Stimulated activated naive CD8-positive, alpha-beta T cell treated with anti-CD3 and anti-CD28 coated beads, Interleukin-15, Interleukin-2, amounts not matched to agents 100 U/mL and 50 U/mL, for 24 hours (primary cell): ENCODE measurements at regions not wholly inside any gene's neighbourhood (a gene's known extent, or its start where the extent isn't known, plus 50 kb on each side); places are given as distances from the start of the nearest gene placed in this dataset.

Source experiments
- ATAC-seq: fragments of 150-1000 bp; cut with Tn5 transposase; one replicate; pipeline ENCODE4 v1.10.0; 2021
- DNase-seq: peaks from one replicate; pipeline ENCODE4 v3.0.0; 2021

DNA sequence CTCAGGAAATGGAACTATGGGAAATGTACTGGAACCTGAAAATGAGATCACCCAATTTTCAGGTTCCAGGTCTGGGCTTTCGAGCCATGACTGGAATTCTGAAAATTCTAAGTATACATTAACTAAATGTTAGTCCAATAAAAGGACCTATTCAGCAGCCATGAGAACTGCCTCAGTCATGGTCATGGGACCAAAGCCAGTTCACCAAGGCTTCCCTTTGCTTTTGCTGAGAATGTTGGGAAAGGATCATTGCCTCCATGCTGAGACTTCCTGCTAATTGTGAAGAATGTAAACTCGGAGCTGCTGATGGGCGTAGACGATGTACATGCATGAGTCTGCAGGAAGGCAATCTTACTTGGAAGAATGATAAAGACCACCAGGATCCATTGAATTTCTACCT lies 624.4 kb upstream of the SOX11 start:
- no peak for DNase-seq
- ATAC-seq = no peak

DNA sequence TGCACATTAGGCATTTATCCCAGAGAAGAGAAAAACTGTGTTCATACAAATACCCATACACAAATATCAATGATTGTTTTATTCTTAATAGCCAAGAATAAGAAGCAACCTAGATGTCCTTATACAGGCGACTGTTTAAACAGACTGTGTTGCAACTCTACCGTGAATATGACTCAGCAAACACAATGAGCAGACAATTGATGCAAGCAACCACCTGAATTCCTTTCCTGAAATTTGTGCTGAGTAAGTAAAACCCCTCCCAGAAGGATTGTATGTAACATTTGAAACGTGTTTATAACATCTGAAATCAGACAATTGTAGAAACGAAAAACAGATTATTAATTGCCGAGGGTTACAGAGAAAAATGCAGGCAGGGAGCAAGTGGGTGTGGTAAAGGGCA lies 621.9 kb upstream of the SOX11 start:
- no peak for ATAC-seq
- no peak for DNase-seq

- no peak for DNase-seq
- no peak for ATAC-seq
Measured at GRCh38 chr2:5074733-5075132, 617.5 kb upstream of the SOX11 start.

DNA sequence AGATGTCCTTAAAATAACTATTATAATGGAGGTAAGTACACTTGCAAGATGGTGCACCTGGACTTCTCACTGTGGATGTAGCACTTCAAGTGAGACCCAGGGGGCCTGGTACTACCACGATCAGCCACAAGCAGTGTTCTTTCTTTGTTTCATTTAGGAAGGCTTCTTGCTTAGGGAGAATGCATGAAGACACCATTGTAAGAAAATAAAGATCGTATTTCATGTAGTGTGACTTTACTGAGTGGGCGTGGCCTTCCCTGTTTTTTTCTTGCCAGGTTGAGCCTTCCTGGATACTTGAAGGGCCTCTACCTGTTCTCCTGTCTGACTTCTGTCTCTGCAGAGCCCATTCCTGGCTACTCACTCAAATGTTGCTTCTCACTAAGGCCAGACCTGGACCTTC lies 615.6 kb upstream of the SOX11 start:
- ATAC-seq (no peak), DNase-seq (no peak)

- DNase-seq (no peak), ATAC-seq (no peak)
Measured at GRCh38 chr2:5077479-5078089, 614.6 kb upstream of the SOX11 start.

DNA sequence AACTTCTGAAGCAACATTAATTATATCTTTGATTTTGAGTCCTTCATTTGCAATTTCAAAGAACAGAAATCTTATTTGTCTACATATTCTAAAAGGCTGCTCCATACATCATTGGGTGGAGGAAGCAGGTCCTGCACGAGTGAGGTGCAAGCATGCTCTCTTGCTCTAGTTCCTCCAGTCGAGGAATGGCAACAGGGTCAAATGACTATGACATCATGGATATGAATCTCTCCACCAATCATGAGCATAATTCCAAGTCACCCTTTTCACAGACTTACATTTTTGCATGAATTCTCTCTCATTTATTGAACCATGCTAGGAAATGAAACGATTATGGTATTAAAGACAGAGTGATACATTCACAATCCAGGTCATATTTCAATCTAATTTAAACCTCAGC lies 608.8 kb upstream of the SOX11 start:
- no peak for DNase-seq
- ATAC-seq = no peak

DNA sequence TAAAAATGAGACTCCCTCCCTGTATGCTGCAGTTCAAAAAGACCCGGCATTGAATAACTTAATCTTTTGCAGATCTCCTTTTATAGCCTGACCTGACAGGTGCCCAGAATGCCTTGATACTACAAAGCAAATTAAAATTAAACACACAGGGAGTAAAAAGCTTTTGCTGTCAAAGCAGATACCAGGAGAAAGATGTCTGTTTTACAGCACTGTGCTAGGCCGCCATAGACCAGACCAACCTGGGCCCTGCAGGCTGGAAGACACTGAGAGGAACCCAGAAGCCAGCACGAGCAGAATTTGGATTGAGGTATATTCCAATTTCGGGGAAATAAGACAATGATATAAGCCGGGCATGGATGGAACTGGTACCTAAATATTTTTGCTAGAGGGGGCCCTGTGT lies 602.8 kb upstream of the SOX11 start:
- DNase-seq (no peak), ATAC-seq (no peak)

DNA sequence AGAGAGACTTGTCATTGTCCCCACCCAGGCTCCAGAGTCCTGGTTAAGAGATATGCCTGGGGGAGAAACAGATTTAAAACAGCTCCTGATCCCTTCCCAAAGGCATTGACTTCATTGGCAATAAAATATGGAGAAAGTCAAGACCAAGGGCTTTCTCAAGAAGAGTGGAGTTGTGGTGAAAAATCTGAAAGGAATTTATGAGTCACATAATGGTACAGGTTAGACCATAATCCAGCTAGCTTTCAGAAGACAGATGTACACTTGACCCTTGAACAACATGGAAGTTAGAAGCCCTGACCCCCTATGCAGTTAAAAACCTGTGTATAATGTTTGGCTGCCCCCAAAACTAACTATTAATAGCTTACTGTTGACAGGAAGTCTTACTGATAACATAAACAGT lies 599.1 kb upstream of the SOX11 start:
- ATAC-seq (no peak), DNase-seq (no peak)

DNA sequence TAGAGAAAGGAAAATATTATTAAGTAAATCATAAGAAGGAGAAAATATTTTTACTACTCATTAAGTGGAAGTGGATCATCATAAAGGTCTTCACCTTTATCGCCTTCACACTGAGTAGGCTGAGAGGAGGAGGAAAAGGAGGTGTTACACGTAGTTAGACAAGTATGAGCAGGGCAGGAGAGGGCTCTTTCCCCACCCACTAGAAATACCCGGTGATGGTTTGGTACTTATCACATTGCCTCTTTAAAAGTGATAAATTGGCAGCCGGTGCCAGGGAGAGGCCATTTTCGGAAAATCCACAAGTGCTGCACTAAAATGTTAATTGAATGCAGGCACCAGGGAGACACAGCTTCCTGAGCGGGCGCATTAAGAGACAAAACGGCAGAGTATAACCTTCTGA lies 598.7 kb upstream of the SOX11 start:
- DNase-seq = no peak
- ATAC-seq = no peak

- no peak for ATAC-seq
- no peak for DNase-seq
Measured at GRCh38 chr2:5094192-5094591, 598.0 kb upstream of the SOX11 start.

DNA sequence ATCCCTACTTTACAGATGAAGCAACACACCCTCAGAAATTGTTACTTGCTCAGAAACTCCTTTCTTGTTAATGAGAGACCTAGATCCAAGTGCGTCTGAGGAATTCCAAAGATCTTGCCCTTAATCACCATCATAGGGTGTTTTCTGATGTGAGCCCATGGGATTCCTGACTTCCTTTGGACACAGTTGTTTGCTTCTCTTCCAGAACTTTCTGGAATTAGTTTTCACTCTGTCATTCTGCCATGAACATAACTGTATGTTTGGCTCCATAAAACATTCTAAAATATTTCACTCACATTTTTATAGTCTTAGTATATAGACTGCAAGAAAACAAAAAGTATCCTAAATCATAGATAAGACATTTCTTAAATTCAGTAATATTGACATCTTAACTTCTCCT lies 593.9 kb upstream of the SOX11 start:
- ATAC-seq (no peak), DNase-seq (no peak)

DNA sequence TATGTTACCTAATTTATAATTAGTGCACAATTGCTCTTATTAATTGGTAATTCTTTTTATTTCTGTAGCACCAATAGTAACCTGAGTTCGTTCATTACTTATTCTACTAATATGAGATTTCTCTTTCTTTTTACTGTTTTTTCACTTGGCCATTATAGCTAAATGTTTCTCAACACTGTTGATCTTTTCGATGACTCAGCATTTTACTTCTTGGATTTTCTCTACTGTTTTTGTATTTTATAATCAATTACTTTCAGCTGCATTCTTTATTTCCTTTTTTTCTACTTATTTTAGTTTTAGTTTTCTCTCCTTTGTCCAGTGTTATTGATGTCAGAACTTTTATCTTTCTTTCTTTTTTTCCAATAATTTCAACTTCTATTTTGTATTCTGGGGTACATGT lies 589.4 kb upstream of the SOX11 start:
- DNase-seq (no peak), ATAC-seq (no peak)

DNA sequence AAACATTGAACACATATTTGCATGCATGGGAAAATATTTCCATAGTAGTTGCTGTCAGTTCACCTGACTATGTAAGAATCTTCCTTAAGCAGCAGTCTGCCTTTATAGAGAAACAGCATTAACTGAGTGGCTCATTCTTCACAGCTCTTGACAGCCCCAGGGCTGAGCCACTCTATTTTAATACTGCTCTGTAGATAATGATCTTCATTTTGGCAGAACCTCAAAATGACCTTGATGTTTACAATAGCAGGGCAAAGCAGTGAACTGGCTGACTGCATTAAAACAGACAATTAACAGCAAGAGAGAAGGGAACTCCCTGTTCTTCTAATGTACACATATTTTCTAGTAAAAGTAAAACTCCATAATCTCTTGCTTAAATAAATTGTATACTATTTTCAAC lies 580.6 kb upstream of the SOX11 start:
- no peak for ATAC-seq
- DNase-seq = no peak

DNA sequence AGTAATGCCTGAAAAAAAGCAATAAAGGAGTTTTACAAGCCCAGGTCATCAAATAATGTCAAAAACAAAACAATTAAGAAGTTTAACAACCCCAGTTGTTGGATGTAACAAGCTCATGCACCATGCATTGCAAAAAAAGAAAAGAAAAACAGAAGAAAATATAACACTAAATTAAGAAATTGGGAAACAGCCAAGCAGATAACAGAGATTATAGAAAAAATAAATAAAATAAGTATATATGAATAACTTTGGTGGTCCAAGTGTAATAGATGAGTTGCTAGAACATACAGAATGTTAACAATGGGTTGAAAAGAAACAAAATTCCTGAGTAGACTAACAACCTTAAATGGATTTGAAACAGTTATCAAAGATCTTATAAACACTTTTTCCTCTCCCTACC lies 573.1 kb upstream of the SOX11 start:
- no peak for DNase-seq
- ATAC-seq = no peak

- ATAC-seq (no peak), DNase-seq (no peak)
Measured at GRCh38 chr2:5121121-5121520, 571.1 kb upstream of the SOX11 start.

DNA sequence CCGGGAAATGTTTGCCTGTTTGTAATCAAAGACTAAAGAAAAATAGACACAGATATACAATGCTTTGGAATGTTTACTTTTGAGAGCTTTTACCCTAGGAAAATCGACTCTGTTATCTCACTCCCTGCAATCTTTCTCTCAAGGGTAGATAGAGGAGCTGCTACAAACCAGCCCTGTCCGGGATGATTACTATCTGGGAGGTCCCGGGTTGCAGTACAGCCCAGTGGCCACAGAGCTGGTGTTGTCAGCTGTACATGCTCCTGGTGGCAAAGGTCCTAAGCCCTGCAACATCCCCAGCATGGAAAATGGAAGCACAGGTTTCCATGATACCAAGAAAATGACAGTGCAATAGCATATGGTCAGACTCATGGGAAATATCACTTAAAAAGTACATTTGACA lies 570.5 kb upstream of the SOX11 start:
- ATAC-seq = no peak
- DNase-seq = no peak

GRCh38 chr2:5123582-5124196 lies 568.5 kb upstream of the SOX11 start:
- ATAC-seq = no peak
- no peak for DNase-seq

DNA sequence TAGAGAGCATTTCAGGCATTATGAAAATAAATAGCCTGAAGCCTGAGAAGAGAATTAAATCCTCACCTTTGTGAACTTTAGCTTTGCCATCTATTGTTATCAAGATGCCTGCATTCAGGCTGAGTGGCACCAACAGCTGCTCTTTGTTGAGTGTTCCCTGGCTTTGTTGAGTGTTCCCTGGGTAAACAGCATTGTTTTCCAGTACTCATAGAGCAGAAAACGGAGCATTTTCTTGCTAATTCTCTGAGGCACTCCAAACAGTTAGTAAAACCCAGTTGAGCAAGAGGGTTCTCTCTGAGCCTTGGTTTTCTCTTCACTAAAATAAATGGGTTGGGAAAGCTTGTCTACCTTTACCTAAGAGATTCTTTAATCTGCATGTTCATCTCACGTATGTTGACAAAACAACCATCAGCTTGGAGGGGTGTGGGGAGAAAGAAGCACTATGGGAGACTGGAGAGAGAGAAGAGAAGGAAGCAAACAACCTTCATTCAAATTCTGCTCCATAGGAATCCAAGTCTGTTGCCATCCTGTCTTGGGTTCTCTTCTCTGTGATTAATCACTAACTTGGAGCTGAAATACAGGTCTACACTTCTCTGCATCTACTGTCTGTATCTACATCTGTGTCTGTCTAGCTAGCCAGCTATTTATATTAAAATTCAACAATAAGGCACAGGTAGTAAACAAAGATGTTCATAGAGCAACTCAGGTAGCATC lies 567.0 kb upstream of the SOX11 start:
- DNase-seq (no peak), ATAC-seq (no peak)

- no peak for DNase-seq
- no peak for ATAC-seq
Measured at GRCh38 chr2:5132281-5132680, 559.9 kb upstream of the SOX11 start.

- ATAC-seq (no peak), DNase-seq (no peak)
Measured at GRCh38 chr2:5140347-5140746, 551.8 kb upstream of the SOX11 start.

DNA sequence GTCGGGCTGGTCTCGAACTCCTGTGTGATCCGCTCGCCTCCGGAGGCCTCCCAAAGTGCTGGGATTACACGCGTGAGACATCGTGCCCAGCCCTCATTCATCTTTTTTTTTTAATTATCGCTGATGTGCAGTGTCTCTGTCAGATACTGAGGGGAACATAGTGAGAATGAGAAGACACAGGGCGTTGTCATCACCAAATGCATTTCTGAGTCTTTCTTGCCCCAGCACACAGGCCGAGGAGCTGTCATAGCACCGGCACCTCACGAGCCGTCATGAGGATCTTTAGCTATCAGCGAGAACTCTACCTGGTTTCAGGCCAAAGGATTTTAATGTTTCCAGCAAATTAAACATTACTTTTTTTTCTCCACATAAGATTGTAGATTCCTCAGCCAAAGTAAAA lies 548.0 kb upstream of the SOX11 start:
- ATAC-seq (no peak), DNase-seq (no peak)

DNA sequence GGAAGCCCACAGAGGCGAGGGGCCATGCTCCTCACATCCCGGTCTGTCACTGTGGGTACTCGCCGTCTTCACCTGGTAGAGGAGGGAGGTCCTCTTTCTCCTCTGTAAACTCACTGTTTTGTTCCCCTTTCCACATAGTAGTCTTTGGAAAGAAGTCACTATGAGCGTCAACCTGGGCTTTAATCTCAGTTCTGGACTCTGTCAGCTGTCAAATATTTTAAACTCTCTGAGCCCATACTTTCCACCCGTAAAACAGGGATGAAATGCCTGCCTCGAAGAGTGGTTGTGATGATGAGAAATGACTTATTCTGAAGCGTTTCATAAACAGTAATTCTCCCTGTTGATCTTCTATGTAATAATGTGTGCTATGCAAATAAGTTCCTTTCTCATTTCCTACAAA lies 547.1 kb upstream of the SOX11 start:
- no peak for ATAC-seq

GRCh38 chr2:5145801-5146200 lies 546.4 kb upstream of the SOX11 start:
- no peak for ATAC-seq
- DNase-seq = no peak

More for the DNA sequence above, 547.1 kb upstream of the SOX11 start:
- DNase-seq = no peak
